HUES64 (cell line): ENCODE measurements at regions not wholly inside any gene's neighbourhood (a gene's known extent, or its start where the extent isn't known, plus 50 kb on each side); places are given as distances from the start of the nearest gene placed in this dataset.
"Not testable (repeated sequence)": the region's sequence is repeated elsewhere in the genome, so short reads cannot be mapped to it uniquely, and the experiment has no call there.

ENCODE experiments used
- H3K27ac ChIP-seq: 2 replicates; pipeline ENCODE4 v1.7.0; 2013; ENCODE audit warnings: low read depth, low read length, inconsistent platforms
- H3K27me3 ChIP-seq: 2 replicates; pipeline ENCODE4 v1.6.1; 2013; ENCODE audit warnings: mild to moderate bottlenecking, low read length; ENCODE audit not compliant: insufficient read depth
- H3K36me3 ChIP-seq: 2 replicates; pipeline ENCODE4 v1.6.1; 2013; ENCODE audit warnings: mild to moderate bottlenecking, low read length; ENCODE audit not compliant: insufficient read depth
- H3K4me1 ChIP-seq: 2 replicates; pipeline ENCODE4 v1.6.1; 2013; ENCODE audit warnings: mild to moderate bottlenecking, low read length, moderate library complexity; ENCODE audit not compliant: insufficient read depth
- H3K4me3 ChIP-seq: 2 replicates; pipeline ENCODE4 v1.5.1; 2013; ENCODE audit warnings: mild to moderate bottlenecking, low read length, moderate library complexity
- H3K9ac ChIP-seq: 2 replicates; pipeline ENCODE4 v1.6.1; 2013; ENCODE audit warnings: mild to moderate bottlenecking, low read depth, low read length
- H3K9me3 ChIP-seq: 2 replicates; pipeline ENCODE4 v1.6.1; 2013; ENCODE audit warnings: low read depth, low read length; ENCODE audit not compliant: insufficient read depth
- WGBS: fragments of 150-250, 120-280 bp; methylation state at CpG from one replicate; pipeline ENCODE4 v1.1.7; 2013; ENCODE audit warnings: missing lambda C conversion rate; 5-methylcytosine and 5-hydroxymethylcytosine counted together

DNA sequence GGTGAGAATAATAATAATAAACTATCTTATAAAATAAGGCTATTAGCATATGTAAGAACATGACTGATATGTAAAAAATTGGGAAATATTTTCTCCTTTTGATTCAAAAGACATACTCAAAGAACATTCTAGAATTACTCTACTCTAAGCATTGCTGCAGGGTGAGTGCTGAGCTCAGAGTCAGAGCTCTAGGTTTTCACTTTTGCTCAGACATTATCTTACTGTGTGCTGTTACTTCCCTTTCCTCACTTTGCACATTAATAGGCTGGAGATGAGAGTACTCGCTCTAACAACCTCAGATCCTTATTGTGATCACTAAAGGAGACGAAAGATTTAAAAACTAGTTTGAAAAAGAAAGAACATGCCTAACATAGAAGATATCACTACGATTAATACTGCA is 99.4 kb upstream of the C9orf72 start:
- H3K27me3 ChIP-seq: peaks cover 10% of the 10 kb centered on the region; the same call in 1 of the 2 replicates
- no CpG with 5 or more reads among the region's 3 CpGs for WGBS
- no peaks in the 10 kb centered on the region for H3K36me3 ChIP-seq
- H3K4me3 ChIP-seq: no peak overlapping the region
- no peaks in the 10 kb centered on the region for H3K9me3 ChIP-seq
- H3K9ac ChIP-seq: no peak overlapping the region
- peaks cover 57% of the 10 kb centered on the region for H3K4me1 ChIP-seq
- H3K27ac ChIP-seq: no peak overlapping the region

DNA sequence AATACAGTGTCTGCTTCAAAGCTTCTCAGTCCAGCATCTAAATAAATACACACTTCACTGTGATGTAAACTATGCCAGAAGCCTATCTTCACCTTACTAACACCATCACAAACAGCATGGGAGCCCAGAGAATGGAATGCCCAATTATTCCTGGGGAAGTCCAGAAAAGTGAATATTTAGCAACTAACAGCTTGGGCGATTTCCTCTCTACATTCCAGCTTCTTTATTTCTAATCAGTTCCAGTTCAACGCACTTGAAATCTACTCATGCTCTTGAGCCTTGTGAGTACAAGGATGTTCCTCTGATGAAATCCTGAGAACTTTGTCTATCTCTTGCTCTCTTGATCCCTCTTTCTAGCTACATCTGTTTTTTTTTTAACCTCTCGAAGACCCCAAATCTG is 100.4 kb upstream of the C9orf72 start:
- H3K36me3 ChIP-seq: no peaks in the 10 kb centered on the region

GRCh38 chr9:27675354-27675753 is 102.1 kb upstream of the C9orf72 start:
- Histone ChIP-seq H3K9me3 (no peaks in the 10 kb centered on the region), H3K4me1 (peaks cover 62% of the 10 kb centered on the region), H3K4me3 (no peak overlapping the region), H3K27ac (no peak overlapping the region), H3K27me3 (peaks cover 10% of the 10 kb centered on the region; the same call in 1 of the 2 replicates), H3K36me3 (no peaks in the 10 kb centered on the region), H3K9ac (no peak overlapping the region)
- WGBS: 47% methylated on average over 6 of the region's 6 CpGs

More for the DNA sequence above, 100.4 kb upstream of the C9orf72 start:
- Histone ChIP-seq H3K9ac (no peak overlapping the region), H3K27ac (no peak overlapping the region), H3K27me3 (peaks cover 10% of the 10 kb centered on the region; the same call in 1 of the 2 replicates), H3K4me1 (peaks cover 59% of the 10 kb centered on the region), H3K4me3 (no peak overlapping the region), H3K9me3 (no peaks in the 10 kb centered on the region)
- 88% methylated on average over 3 of the region's 3 CpGs for WGBS

DNA sequence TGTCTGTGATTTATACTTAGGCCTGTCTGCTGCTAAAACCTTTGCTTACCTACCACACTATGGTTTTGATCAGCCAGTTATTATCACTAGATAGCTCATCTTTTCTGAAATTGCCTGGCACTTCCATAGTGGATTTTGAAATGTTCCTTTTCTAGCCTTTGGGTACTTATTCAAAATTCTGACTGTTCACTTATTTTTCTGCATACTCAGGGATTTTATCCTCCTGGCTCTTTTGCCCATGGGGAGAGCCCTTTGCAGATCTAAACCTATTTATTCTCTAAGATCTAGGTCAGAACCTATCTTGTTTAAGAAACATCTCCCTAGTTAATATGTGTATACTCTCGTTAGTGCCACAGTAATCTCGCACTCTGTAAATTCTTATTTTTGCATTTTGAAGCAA is 103.5 kb upstream of the C9orf72 start:
- H3K4me3 ChIP-seq: no peak overlapping the region
- H3K9me3 ChIP-seq: no peaks in the 10 kb centered on the region
- H3K27ac ChIP-seq: no peak overlapping the region
- 100% methylated on average over 2 of the region's 2 CpGs for WGBS
- peaks cover 54% of the 10 kb centered on the region for H3K4me1 ChIP-seq
- H3K27me3 ChIP-seq: peaks cover 8% of the 10 kb centered on the region; the same call in 1 of the 2 replicates
- H3K9ac ChIP-seq: no peak overlapping the region
- no peaks in the 10 kb centered on the region for H3K36me3 ChIP-seq

DNA sequence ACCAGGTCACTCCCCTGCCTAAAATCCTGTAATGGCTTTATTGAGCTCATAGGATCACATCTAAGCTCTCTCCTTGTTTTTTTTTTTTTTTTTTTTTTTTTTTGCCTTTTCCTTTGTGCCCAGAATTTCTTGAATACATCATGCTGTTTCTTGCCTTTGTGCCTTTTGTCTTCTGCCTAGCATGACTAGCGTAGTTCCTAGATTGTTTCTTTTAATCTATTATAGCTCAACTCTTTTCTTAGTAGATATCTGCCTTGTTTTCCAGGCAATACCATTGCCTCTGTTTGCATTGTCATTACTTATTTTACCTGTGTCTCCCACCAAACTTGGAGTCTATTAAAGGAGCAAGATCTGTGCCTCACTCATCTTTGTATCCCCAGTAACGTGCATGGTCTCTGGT is 106.1 kb upstream of the C9orf72 start:
- Histone ChIP-seq H3K4me3 (no peak overlapping the region), H3K36me3 (no peaks in the 10 kb centered on the region), H3K9me3 (no peaks in the 10 kb centered on the region), H3K27ac (peak overlapping the region; percentile 59; the same call in 1 of the 2 replicates), H3K9ac (no peak overlapping the region), H3K4me1 (peaks cover 36% of the 10 kb centered on the region), H3K27me3 (no peaks in the 10 kb centered on the region)
- WGBS: 79% methylated on average over 2 of the region's 2 CpGs

DNA sequence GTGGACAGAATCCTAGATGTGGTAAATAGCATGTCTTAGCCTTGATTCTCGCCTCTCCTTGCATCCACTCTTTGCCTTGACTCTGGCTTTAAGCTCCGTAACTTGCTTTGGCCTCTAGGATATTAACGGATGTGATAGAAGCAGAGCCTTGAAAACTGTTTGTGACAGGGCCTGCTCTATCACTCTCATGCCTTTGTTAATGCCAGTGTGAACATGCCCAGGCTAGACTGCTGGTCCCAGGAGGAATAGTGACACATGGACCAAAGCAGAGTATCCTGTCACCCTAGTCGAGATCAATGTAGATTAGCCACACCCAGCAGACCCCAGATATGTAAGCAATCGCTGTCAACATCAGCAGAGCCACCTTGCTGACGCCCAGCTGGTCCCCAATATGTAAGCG is 109.9 kb upstream of the C9orf72 start:
- H3K27ac ChIP-seq: no peak overlapping the region
- H3K9ac ChIP-seq: no peak overlapping the region
- H3K4me1 ChIP-seq: peaks cover 22% of the 10 kb centered on the region
- WGBS: 96% methylated on average over 7 of the region's 7 CpGs
- no peak overlapping the region for H3K4me3 ChIP-seq
- H3K36me3 ChIP-seq: no peaks in the 10 kb centered on the region
- no peaks in the 10 kb centered on the region for H3K9me3 ChIP-seq
- no peaks in the 10 kb centered on the region for H3K27me3 ChIP-seq

- Histone ChIP-seq H3K36me3 (no peaks in the 10 kb centered on the region), H3K9me3 (no peaks in the 10 kb centered on the region), H3K4me3 (no peak overlapping the region), H3K27ac (no peak overlapping the region), H3K27me3 (no peaks in the 10 kb centered on the region), H3K9ac (no peak overlapping the region), H3K4me1 (peaks cover 10% of the 10 kb centered on the region)
- 91% methylated on average over 6 of the region's 6 CpGs for WGBS
Observed at GRCh38 chr9:27688954-27689353, 115.7 kb upstream of the C9orf72 start.

- WGBS: 17% methylated on average over 8 of the region's 17 CpGs
- H3K9ac ChIP-seq: peak overlapping the region; percentile 77
- not testable (repeated sequence) for H3K27ac ChIP-seq, H3K36me3 ChIP-seq, H3K4me1 ChIP-seq, H3K27me3 ChIP-seq, H3K9me3 ChIP-seq
- peak overlapping the region; percentile 41 for H3K4me3 ChIP-seq
Observed at GRCh38 chr9:27690816-27691215, 117.5 kb upstream of the C9orf72 start.

DNA sequence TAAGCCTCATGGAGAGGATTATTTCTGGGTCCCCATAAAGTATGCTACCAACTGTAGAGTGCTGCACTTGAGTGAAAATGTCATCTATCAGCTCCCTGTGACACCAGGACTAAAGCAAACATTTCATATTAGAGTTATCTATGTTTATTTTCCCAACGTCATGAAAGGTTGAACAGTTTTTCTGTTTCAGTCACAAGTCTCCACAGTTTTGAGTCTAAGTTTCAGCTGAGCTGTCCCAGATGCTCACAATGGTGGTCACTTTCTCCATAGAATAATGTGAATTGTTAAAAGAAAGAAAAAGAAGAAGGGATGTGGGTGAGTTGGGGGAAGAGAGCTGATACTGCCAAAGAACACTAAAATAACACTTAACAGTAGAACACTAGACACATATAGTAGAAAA is 126.3 kb upstream of the C9orf72 start:
- no peak overlapping the region for H3K27ac ChIP-seq
- WGBS: 84% methylated on average over 1 of the region's 1 CpG
- H3K4me3 ChIP-seq: no peak overlapping the region
- H3K36me3 ChIP-seq: no peaks in the 10 kb centered on the region
- H3K9ac ChIP-seq: no peak overlapping the region
- H3K27me3 ChIP-seq: no peaks in the 10 kb centered on the region
- no peaks in the 10 kb centered on the region for H3K9me3 ChIP-seq
- peaks cover 9% of the 10 kb centered on the region; the same call in 1 of the 2 replicates for H3K4me1 ChIP-seq

GRCh38 chr9:27701016-27701415 is 127.7 kb upstream of the C9orf72 start:
- no peaks in the 10 kb centered on the region for H3K27me3 ChIP-seq
- H3K4me1 ChIP-seq: peaks cover 9% of the 10 kb centered on the region; the same call in 1 of the 2 replicates
- whole genome bisulfite sequencing: 88% methylated on average over 3 of the region's 3 CpGs
- H3K4me3 ChIP-seq: no peak overlapping the region
- H3K36me3 ChIP-seq: no peaks in the 10 kb centered on the region
- no peaks in the 10 kb centered on the region for H3K9me3 ChIP-seq
- H3K27ac ChIP-seq: no peak overlapping the region
- no peak overlapping the region for H3K9ac ChIP-seq

GRCh38 chr9:27701587-27701986 is 128.3 kb upstream of the C9orf72 start:
- Histone ChIP-seq H3K9ac (no peak overlapping the region), H3K4me1 (peaks cover 9% of the 10 kb centered on the region; the same call in 1 of the 2 replicates), H3K36me3 (no peaks in the 10 kb centered on the region), H3K9me3 (no peaks in the 10 kb centered on the region), H3K27ac (no peak overlapping the region), H3K4me3 (no peak overlapping the region), H3K27me3 (no peaks in the 10 kb centered on the region)
- 92% methylated on average over 7 of the region's 7 CpGs for WGBS
